ENCODE measurements at regions not wholly inside any gene's neighbourhood (a gene's known extent, or its start where the extent isn't known, plus 50 kb on each side); places are given as distances from the start of the nearest gene placed in this dataset.

DNA sequence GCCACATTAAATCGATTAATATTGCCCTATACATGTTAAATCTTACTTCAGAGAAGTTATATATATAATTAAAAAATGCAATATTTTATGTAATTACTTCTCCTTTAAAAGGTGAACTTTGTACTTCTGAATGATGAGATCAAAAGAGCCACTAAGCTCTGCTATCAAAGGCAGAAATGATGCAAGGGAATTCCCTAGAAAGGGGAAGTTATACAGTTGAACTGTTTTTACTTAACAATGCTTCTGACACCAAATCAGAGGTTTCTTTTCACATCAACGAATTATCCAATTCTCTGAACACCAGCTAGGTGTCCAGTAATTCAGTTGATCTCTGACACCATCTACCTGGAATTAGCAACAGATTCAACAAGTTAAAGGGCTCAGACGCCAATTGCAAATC lies 319.9 kb upstream of the TSHZ2 start:
- ChIA-PET POLR2A (ENCODE audit: partially characterized antibody) (no interaction called here), CTCF (ENCODE audit: partially characterized antibody) (no interaction called here)
- H2AK5ac ChIP-seq (ENCODE audit: low read depth, low read length), result no peak overlapping the region
- FAIRE-seq, result no peak
- no peak overlapping the region for H3K4me3 ChIP-seq (ENCODE audit: extremely low read depth in 1 of 4, insufficient read depth in 2 of 4, low read depth in 3 of 4, low read length in 4 of 4)
- no peak overlapping the region for H3K4ac ChIP-seq (replicated peaks; ENCODE audit: insufficient read length, low read depth, low read length)
- H3K4me2 ChIP-seq (ENCODE audit: insufficient read depth in 1 of 2, low read depth in 2 of 2, low read length in 2 of 2), result no peak overlapping the region
- no peaks in the 10 kb centered on the region for H3K27me3 ChIP-seq (replicated peaks in 1 of 4; ENCODE audit: control insufficient read depth in 3 of 4, extremely low read depth in 1 of 4, insufficient read depth in 3 of 4, low read length in 3 of 4)
- no peak overlapping the region for H2BK5ac ChIP-seq (ENCODE audit: low read depth, low read length)
- H3K9ac ChIP-seq (replicated peaks in 1 of 4; ENCODE audit: extremely low read depth in 1 of 4, low read depth in 3 of 4, low read length in 3 of 4), result no peak overlapping the region
- no peaks in the 10 kb centered on the region for H3K4me1 ChIP-seq (replicated peaks in 1 of 4; ENCODE audit: control insufficient read depth in 3 of 4, insufficient read depth in 4 of 4, low read length in 3 of 4)
- no peaks in the 10 kb centered on the region for H3K36me3 ChIP-seq (ENCODE audit: control insufficient read depth in 2 of 4, insufficient read depth in 4 of 4, low read length in 3 of 4)
- H2BK20ac ChIP-seq (ENCODE audit: low read length), result no peak overlapping the region
- no peaks in the 10 kb centered on the region for H3K23me2 ChIP-seq (ENCODE audit: low read depth, low read length)
- H3K27ac ChIP-seq (ENCODE audit: low read depth, low read length), result no peak overlapping the region
- no peak overlapping the region for H3K23ac ChIP-seq (ENCODE audit: insufficient read length)
- H2BK120ac ChIP-seq (replicated peaks; ENCODE audit: low read depth, low read length), result no peak overlapping the region
- no peak overlapping the region for H2BK12ac ChIP-seq (ENCODE audit: low read depth, low read length)
- no peak overlapping the region for H3K14ac ChIP-seq (ENCODE audit: insufficient read length)
- H3K9me3 ChIP-seq (ENCODE audit: insufficient read depth in 2 of 2, low read depth in 1 of 2, low read length in 1 of 2), result no peaks in the 10 kb centered on the region
- no peak overlapping the region for H3K56ac ChIP-seq (replicated peaks; ENCODE audit: insufficient read length, low read depth, low read length)
- no peak overlapping the region for H4K8ac ChIP-seq (ENCODE audit: extremely low read depth, insufficient read depth, low read length)
- H4K20me1 ChIP-seq (replicated peaks in 1 of 2; ENCODE audit: control insufficient read depth in 1 of 2, insufficient read depth in 2 of 2, low read length in 2 of 2), result no peaks in the 10 kb centered on the region
- no peak overlapping the region for H4K91ac ChIP-seq (replicated peaks; ENCODE audit: insufficient read length, low read length)
- no peak overlapping the region for H2AFZ ChIP-seq (ENCODE audit: low read length)
- no peaks in the 10 kb centered on the region for H3K79me2 ChIP-seq (ENCODE audit: control insufficient read depth in 1 of 2, insufficient read depth in 2 of 2, low read length in 2 of 2)
- no peak overlapping the region for H2BK15ac ChIP-seq (ENCODE audit: low read length)
- no peak overlapping the region for H3K18ac ChIP-seq (ENCODE audit: extremely low read depth, low read length)
- no peak overlapping the region for H4K5ac ChIP-seq (ENCODE audit: insufficient read length, low read depth, low read length)
- WGBS, 2 experiments (ENCODE audit: extremely low coverage in 1 of 2, insufficient coverage in 1 of 2, insufficient read length in 1 of 2, insufficient replicate concordance in 2 of 2, low coverage in 1 of 2, low lambda C conversion rate in 2 of 2, missing lambda C conversion rate in 1 of 2), result 91% methylated on average over 3 of the region's 3 CpGs; no CpG with 5 or more reads in 1 of the 2 experiments
- no peak for DNase-seq (ENCODE audit: low read depth in 1 of 2, low spot score in 2 of 2)
- no peaks in the 10 kb centered on the region for H3K79me1 ChIP-seq (ENCODE audit: low read depth, low read length)
- TF ChIP-seq SUZ12 (IDR thresholded peaks at IDR 0.05; ENCODE audit: low read length) (no peak), EZH2 (IDR thresholded peaks at IDR 0.05; ENCODE audit: low read depth, low read length, severe bottlenecking) (no peak), KDM4A (IDR thresholded peaks at IDR 0.05; ENCODE audit: low read depth, low read length, severe bottlenecking) (no peak), MAX (IDR thresholded peaks at IDR 0.05) (no peak), SP1 (IDR thresholded peaks at IDR 0.05; ENCODE audit: low read depth, low read length) (no peak), SRF (IDR thresholded peaks at IDR 0.05; ENCODE audit: low read depth, low read length) (no peak), HDAC6 (IDR thresholded peaks at IDR 0.05; ENCODE audit: low read depth, low read length) (no peak), CTCF (IDR thresholded peaks at IDR 0.05; ENCODE audit: control extremely low read depth in 1 of 3, insufficient read depth in 1 of 3, low read depth in 1 of 3, low read length in 3 of 3) (no peak), KDM5A (IDR thresholded peaks at IDR 0.05; ENCODE audit: low read length) (no peak), JUN (IDR thresholded peaks at IDR 0.05; ENCODE audit: low read depth, low read length) (no peak), ASH2L (IDR thresholded peaks at IDR 0.05; ENCODE audit: low read length) (no peak), JUND (IDR thresholded peaks at IDR 0.05; ENCODE audit: low read length) (no peak), CEBPB (IDR thresholded peaks at IDR 0.05; ENCODE audit: low read depth, low read length) (no peak), BACH1 (IDR thresholded peaks at IDR 0.05; ENCODE audit: low read length) (no peak)

Measured in H1 (cell line).